Activated T-cell treated with anti-CD3 and anti-CD28 coated beads, Interleukin-2, amount 50 U/mL, for 48 hours (primary cell): ENCODE measurements at regions not wholly inside any gene's neighbourhood (a gene's known extent, or its start where the extent isn't known, plus 50 kb on each side); places are given as distances from the start of the nearest gene placed in this dataset.
"Not testable (repeated sequence)": the region's sequence is repeated elsewhere in the genome, so short reads cannot be mapped to it uniquely, and the experiment has no call there.

ENCODE experiments used
- DNase-seq, 2 experiments: peaks; one replicate each; pipeline ENCODE4 v3.0.0-alpha.2; 2020

- DNase-seq: no peak
These were observed 2228.2 kb upstream of the WWC1 start for GRCh38 chr5:166063261-166063660.

- no peak for DNase-seq
These were observed 2222.7 kb upstream of the WWC1 start for GRCh38 chr5:166068547-166069335.

GRCh38 chr5:166073901-166074581, 2217.4 kb upstream of the WWC1 start:
- no peak for DNase-seq

- no peak for DNase-seq
These were observed 2216.6 kb upstream of the WWC1 start for GRCh38 chr5:166074582-166075481.

- no peak for DNase-seq
These were observed 2208.1 kb upstream of the WWC1 start for GRCh38 chr5:166083183-166083959.

GRCh38 chr5:166086568-166086967, 2204.9 kb upstream of the WWC1 start:
- DNase-seq: no peak

- no peak for DNase-seq
These were observed 2202.9 kb upstream of the WWC1 start for GRCh38 chr5:166088389-166089039.

- DNase-seq: no peak
These were observed 2199.5 kb upstream of the WWC1 start for GRCh38 chr5:166091931-166092330.

GRCh38 chr5:166093312-166093711, 2198.1 kb upstream of the WWC1 start:
- no peak for DNase-seq

GRCh38 chr5:166102947-166103346, 2188.5 kb upstream of the WWC1 start:
- no peak for DNase-seq

GRCh38 chr5:166111021-166111420, 2180.4 kb upstream of the WWC1 start:
- DNase-seq: no peak

GRCh38 chr5:166117072-166118066, 2174.1 kb upstream of the WWC1 start:
- no peak for DNase-seq

GRCh38 chr5:166119506-166119905, 2171.9 kb upstream of the WWC1 start:
- DNase-seq: no peak

- DNase-seq: no peak
These were observed 2167.7 kb upstream of the WWC1 start for GRCh38 chr5:166123717-166124116.

GRCh38 chr5:166127766-166128570, 2163.5 kb upstream of the WWC1 start:
- no peak for DNase-seq

GRCh38 chr5:166145107-166145506, 2146.3 kb upstream of the WWC1 start:
- DNase-seq: not testable (repeated sequence)

GRCh38 chr5:166163996-166164610, 2127.3 kb upstream of the WWC1 start:
- no peak for DNase-seq

- no peak for DNase-seq
These were observed 2125.8 kb upstream of the WWC1 start for GRCh38 chr5:166165596-166165995.

GRCh38 chr5:166166071-166166470, 2125.4 kb upstream of the WWC1 start:
- DNase-seq: no peak
